D341Med (cell line): ENCODE measurements at regions not wholly inside any gene's neighbourhood (a gene's known extent, or its start where the extent isn't known, plus 50 kb on each side); places are given as distances from the start of the nearest gene placed in this dataset.
A peak's percentile ranks its signal among the peaks of the same experiment; 100 is the strongest.
"Not testable (repeated sequence)": the region's sequence is repeated elsewhere in the genome, so short reads cannot be mapped to it uniquely, and the experiment has no call there.

Source experiments
- DNase-seq: peaks from one replicate; pipeline ENCODE4 v3.0.0; 2012; ENCODE audit warnings: low spot score

DNA sequence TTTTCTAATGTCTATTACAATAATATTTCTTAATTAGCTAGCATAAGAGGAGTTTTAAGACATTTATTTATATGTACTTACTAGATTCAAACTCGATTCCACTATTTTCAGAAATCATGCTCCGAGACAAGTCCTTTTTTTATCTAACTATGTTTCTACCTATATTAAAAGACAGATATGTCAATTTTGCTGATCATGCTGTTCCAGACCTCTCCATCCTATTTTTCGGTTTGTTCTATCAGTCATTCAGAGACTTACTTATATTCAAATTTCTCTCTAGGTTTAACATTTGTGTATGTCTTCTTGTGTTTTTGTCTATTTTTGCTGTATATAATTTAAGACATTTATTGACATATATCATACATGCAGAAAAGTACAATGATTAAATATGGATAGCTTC is 635.5 kb downstream of the ZNF716 start:
- not testable (repeated sequence) for DNase-seq

DNA sequence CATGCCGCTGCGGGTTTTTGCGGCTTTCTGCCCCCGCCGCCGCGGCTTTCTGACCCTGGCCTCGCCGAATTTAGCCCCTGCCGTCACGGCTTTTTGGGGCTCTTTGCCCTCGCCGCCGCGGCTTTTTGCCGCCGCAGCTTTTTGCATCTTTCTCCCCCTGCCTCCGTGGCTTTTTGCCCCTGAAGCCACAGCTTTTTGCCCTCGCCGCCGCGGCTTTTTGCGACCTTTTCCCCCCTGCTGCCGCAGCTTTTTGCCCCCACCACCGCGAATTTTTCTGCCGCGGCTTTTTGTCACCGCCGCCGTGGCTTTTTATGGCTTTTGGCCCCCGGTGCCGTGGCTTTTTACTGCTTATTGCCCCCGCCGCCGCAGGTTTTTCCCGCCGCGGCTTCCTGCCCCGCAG is 636.5 kb downstream of the ZNF716 start:
- no peak for DNase-seq

DNA sequence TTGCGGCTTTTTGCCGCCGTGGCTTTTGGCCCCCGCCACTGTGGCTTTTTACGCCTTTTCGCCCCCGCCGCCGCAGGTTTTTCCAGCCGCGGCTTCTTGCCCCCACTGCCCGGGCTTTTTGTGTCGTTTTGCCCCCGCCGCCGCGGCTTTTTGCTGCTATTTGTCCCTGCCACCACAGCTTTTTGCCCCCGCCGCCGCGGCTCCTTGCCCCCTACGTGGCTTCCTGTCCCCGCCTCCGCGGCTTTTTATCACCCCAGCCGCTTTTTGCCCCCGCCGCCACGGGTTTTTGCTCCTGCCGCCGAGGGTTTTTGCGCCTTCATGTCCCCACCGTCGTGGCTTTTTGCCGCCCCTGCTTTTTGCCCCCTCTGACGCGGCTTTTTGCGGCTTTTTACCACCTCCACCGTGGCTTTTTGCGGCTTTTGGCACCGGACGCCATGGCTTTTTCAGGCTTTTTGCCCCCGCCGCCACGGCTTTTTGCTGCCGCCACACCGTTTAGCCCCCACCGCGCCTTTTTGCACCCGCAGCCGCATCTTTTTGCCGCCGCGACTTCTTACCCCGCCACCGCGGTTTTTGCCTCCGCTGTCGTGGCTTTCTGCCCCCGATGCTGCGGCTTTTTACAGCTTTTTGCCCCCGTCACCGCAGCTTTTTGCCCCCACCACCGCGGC is 637.0 kb downstream of the ZNF716 start:
- peak; percentile 16 for DNase-seq

DNA sequence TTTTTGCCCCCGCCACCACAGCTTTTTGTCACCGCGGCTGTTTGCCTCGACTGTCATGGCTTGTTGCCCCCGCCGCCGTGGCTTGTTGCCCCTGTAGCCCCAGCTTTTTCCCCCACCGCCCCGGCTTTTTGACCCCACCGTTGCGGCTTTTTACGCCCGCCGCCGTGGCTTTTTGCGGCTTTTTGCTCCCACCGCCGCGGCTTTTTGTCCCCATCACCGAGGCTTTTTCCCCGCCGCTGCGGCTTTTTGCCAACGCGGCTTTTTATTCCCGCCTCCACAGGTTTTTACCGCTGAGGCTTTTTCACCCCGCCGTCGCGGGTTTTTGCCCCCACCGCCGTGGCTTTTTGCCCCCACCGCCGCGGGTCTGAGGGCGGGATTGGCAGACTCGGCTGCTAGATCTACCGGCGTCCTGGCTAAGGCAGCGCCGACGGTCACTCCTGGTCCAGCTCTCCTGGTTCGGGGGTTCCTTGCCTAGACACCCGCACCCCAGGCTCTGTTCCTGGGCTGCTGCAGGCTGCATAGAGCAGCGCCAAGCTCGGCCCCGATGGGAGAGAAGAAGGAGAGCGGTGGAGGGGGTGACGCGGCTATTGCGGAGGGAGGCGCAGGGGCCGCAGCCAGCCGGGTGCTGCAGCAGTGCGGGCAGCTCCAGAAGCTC is 637.7 kb downstream of the ZNF716 start:
- DNase-seq: no peak

DNA sequence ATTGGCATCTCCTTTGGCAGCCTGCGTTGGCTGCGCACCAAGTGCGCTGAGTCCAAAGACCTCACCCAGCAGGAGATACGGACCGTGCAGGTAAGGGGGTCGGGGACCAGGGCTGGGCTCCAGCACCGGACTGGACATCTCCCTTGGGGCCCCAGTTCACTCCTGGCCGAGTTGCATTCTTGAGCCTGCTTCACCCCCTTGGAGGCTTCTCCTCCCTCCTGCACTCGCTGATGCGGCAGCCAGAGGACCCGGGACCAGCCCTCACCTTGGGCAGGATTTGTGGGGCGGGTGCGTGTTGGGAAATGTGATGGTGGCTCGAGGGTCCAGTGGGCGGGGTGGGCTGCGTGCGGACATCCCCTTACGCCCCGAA is 638.2 kb downstream of the ZNF716 start:
- not testable (repeated sequence) for DNase-seq

- not testable (repeated sequence) for DNase-seq
Measured at GRCh38 chr7:58091063-58091462, 641.1 kb downstream of the ZNF716 start.
